ENCODE measurements at regions not wholly inside any gene's neighbourhood (a gene's known extent, or its start where the extent isn't known, plus 50 kb on each side); places are given as distances from the start of the nearest gene placed in this dataset.

GRCh38 chr2:71792926-71793761 lies 339.8 kb downstream of the DYSF start:
- TF ChIP-seq BCL11A (IDR thresholded peaks at IDR 0.05; ENCODE audit: low read depth, low read length), result no peak
- TF ChIP-seq CBX3 (IDR thresholded peaks at IDR 0.05; ENCODE audit: borderline replicate concordance, low read depth), result no peak
- TF ChIP-seq E4F1 (IDR thresholded peaks at IDR 0.05; ENCODE audit: borderline replicate concordance, partially characterized antibody), result no peak
- no peak for TF ChIP-seq CTCF (IDR thresholded peaks at IDR 0.05 in 2 of 3, conservative IDR thresholded peaks at IDR 0.05 in 1 of 3; ENCODE audit: control insufficient read depth in 2 of 3, extremely low read depth in 1 of 3, insufficient read depth in 1 of 3, low read depth in 3 of 3, low read length in 3 of 3)
- TF ChIP-seq IRF3 (IDR thresholded peaks at IDR 0.05), result no peak
- no peak for TF ChIP-seq KAT2A (conservative IDR thresholded peaks at IDR 0.05; ENCODE audit: control insufficient read depth, low read depth, low read length)
- no peak for TF ChIP-seq EP300 (IDR thresholded peaks at IDR 0.05; ENCODE audit: borderline replicate concordance in 1 of 2, control insufficient read depth in 1 of 2, low read depth in 2 of 2, low read length in 2 of 2)
- no peak for TF ChIP-seq POLR2AphosphoS5 (IDR thresholded peaks at IDR 0.05; ENCODE audit: low read length)
- TF ChIP-seq EZH2 (IDR thresholded peaks at IDR 0.05; ENCODE audit: borderline replicate concordance, control insufficient read depth, low read depth, low read length), result no peak
- no peak for TF ChIP-seq POLR2AphosphoS2 (IDR thresholded peaks at IDR 0.05; ENCODE audit: low read depth, low read length)
- TF ChIP-seq RCOR1 (conservative IDR thresholded peaks at IDR 0.05; ENCODE audit: low read depth, low read length), result no peak
- no peak for TF ChIP-seq NKRF (conservative IDR thresholded peaks at IDR 0.05)

All from GM12878 (cell line).